ENCODE measurements at regions not wholly inside any gene's neighbourhood (a gene's known extent, or its start where the extent isn't known, plus 50 kb on each side); places are given as distances from the start of the nearest gene placed in this dataset.
A peak's percentile ranks its signal among the peaks of the same experiment; 100 is the strongest.

- TF ChIP-seq HMGXB4 (CRISPR knock-in tag; IDR thresholded peaks at IDR 0.05) (no peak), NCOA2 (IDR thresholded peaks at IDR 0.05; ENCODE audit: partially characterized antibody in 2 of 2) (peak; percentile 16 to 84), CAMTA2 (CRISPR knock-in tag; conservative IDR thresholded peaks at IDR 0.05) (no peak), PPARD (CRISPR knock-in tag; IDR thresholded peaks at IDR 0.05) (no peak), U2AF2 (optimal IDR thresholded peaks at IDR 0.05; ENCODE audit: low read depth, low read length) (no peak), IRF9 (tag; IDR thresholded peaks at IDR 0.05) (peak; percentile 92), MTF1 (CRISPR knock-in tag; IDR thresholded peaks at IDR 0.05; ENCODE audit: borderline replicate concordance) (no peak), NFE2L1 (tag; IDR thresholded peaks at IDR 0.05; ENCODE audit: borderline replicate concordance, low read depth) (no peak), TFE3 (CRISPR knock-in tag; IDR thresholded peaks at IDR 0.05) (no peak), ZNF695 (CRISPR knock-in tag; IDR thresholded peaks at IDR 0.05) (no peak), MXI1 (IDR thresholded peaks at IDR 0.05; ENCODE audit: low read depth, low read length) (no peak), ARID4B (CRISPR knock-in tag; IDR thresholded peaks at IDR 0.05) (no peak), CBFA2T2 (conservative IDR thresholded peaks at IDR 0.05) (peak; percentile 100), FOXM1 (IDR thresholded peaks at IDR 0.05; ENCODE audit: low read depth) (peak; percentile 87), FOXM1 (CRISPR knock-in tag; IDR thresholded peaks at IDR 0.05; ENCODE audit: low read depth) (no peak), BMI1 (IDR thresholded peaks at IDR 0.05; ENCODE audit: low read length) (no peak), RUNX1 (IDR thresholded peaks at IDR 0.05; ENCODE audit: low read depth) (0 out of 2 replicates have a peak, but pooled peaks have one; percentile 79), HDAC8 (tag; IDR thresholded peaks at IDR 0.05) (peak; percentile 51; the same call in 1 of the 2 replicates), FIP1L1 (IDR thresholded peaks at IDR 0.05; ENCODE audit: low read depth, low read length, poor library complexity, severe bottlenecking) (no peak)
Observed at GRCh38 chr2:71882949-71883472, 264.7 kb downstream of the CYP26B1 start (continued).

All from K562 (cell line).